K562 (cell line): ENCODE measurements at regions not wholly inside any gene's neighbourhood (a gene's known extent, or its start where the extent isn't known, plus 50 kb on each side); places are given as distances from the start of the nearest gene placed in this dataset.

ENCODE experiments used
- ARHGAP35 ChIP-seq: fragments of 450-650 bp; IDR thresholded peaks from 2 replicates; pipeline ENCODE4 v1.6.1; 2018; ENCODE audit not compliant: partially characterized antibody
- BCL6 ChIP-seq: fragments of 250-450 bp; sonication (Bioruptor Pico); IDR thresholded peaks from 2 replicates; pipeline ENCODE4 v1.4.0; 2020
- CBX3 ChIP-seq, 2 experiments: IDR thresholded peaks; 1 replicate in 1 of 2; 2 replicates in 1 of 2; pipeline ENCODE4 v1.6.1; 2012; ENCODE audit warnings: inconsistent platforms in 2 of 2, low read length in 2 of 2, borderline replicate concordance in 1 of 2, control low read depth in 1 of 2
- CCAR2 ChIP-seq: fragments of 200-400 bp; formaldehyde crosslinking; IDR thresholded peaks from 2 replicates; pipeline ENCODE4 v1.6.1; 2017; ENCODE audit warnings: mild to moderate bottlenecking, low read depth, low read length
- CTCF ChIP-seq, 3 experiments: IDR thresholded peaks in 2 of 3; conservative IDR thresholded peaks in 1 of 3; 2 replicates each; pipeline ENCODE4 v1.5.1; 2011 to 2012; ENCODE audit warnings: low read length in 3 of 3, mild to moderate bottlenecking in 3 of 3, control low read depth in 2 of 3, improper control_type of control experiment in 1 of 3, inconsistent platforms in 1 of 3, low read depth in 1 of 3, mixed read lengths in 1 of 3, moderate library complexity in 1 of 3; ENCODE audit not compliant: insufficient read depth in 2 of 3
- ELF4 ChIP-seq: fragments of 450-650 bp; formaldehyde crosslinking; IDR thresholded peaks from 2 replicates; pipeline ENCODE4 v1.4.0; 2022; ENCODE audit warnings: missing genetic modification characterization
- GATAD2A ChIP-seq: fragments of 450-650 bp; IDR thresholded peaks from 2 replicates; pipeline ENCODE4 v1.6.1; 2017
- HNRNPL ChIP-seq: fragments of 200-400 bp; formaldehyde crosslinking; IDR thresholded peaks from 2 replicates; pipeline ENCODE4 v1.6.1; 2017; ENCODE audit warnings: low read depth, mild to moderate bottlenecking, low read length
- NFIC ChIP-seq: fragments of 450-650 bp; IDR thresholded peaks from 2 replicates; pipeline ENCODE4 v1.6.1; 2017; ENCODE audit warnings: mild to moderate bottlenecking, inconsistent platforms
- REST ChIP-seq, 2 experiments: fragments of 450-650 bp; formaldehyde crosslinking in 1 of 2; IDR thresholded peaks; 2 replicates each; pipeline versions ENCODE4 v1.4.0 to v1.6.1; 2014 to 2020; ENCODE audit warnings: mild to moderate bottlenecking in 2 of 2, borderline replicate concordance in 1 of 2, low read depth in 1 of 2
- RFX5 ChIP-seq: IDR thresholded peaks from 2 replicates; pipeline ENCODE4 v1.6.1; 2011; ENCODE audit warnings: low read depth, mild to moderate bottlenecking, improper control_type of control experiment, low read length
- TEAD1 ChIP-seq, 2 experiments: fragments of 450-650 bp in 1 of 2; sonication (generic) in 1 of 2; formaldehyde crosslinking; IDR thresholded peaks; 2 replicates each; pipeline versions ENCODE4 v1.4.0 to v1.8.0; 2020 to 2022; ENCODE audit warnings: mild to moderate bottlenecking in 2 of 2, missing genetic modification reagents in 1 of 2
- TRIM28 ChIP-seq: fragments of 450-650 bp; IDR thresholded peaks from 2 replicates; pipeline ENCODE4 v1.6.1; 2017
- TF ChIP-seq, protein P1 (sequence below): fragments of 250-450 bp; sonication (Bioruptor Pico); IDR thresholded peaks from 2 replicates; pipeline ENCODE4 v1.8.0; 2021; ENCODE audit warnings: moderate library complexity, mild to moderate bottlenecking, inconsistent platforms

GRCh38 chr13:84684048-84684662 is 801.9 kb upstream of the SLITRK1 start:
- no peak for TF ChIP-seq RFX5
- TF ChIP-seq NFIC, result no peak
- no peak for TF ChIP-seq TEAD1 (CRISPR knock-in tag; IDR thresholded peaks at IDR 0.05)
- TF ChIP-seq ARHGAP35, result no peak
- TF ChIP-seq TRIM28, result no peak
- no peak for TF ChIP-seq CTCF (IDR thresholded peaks at IDR 0.05 in 2 of 3, conservative IDR thresholded peaks at IDR 0.05 in 1 of 3; ENCODE audit: insufficient read depth in 2 of 3, low read depth in 1 of 3, low read length in 3 of 3)
- no peak for TF ChIP-seq CCAR2
- TF ChIP-seq, protein P1, sequence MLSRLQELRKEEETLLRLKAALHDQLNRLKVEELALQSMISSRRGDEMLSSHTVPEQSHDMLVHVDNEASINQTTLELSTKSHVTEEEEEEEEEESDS (CRISPR knock-in tag), result no peak
- no peak for TF ChIP-seq ELF4 (CRISPR knock-in tag)
- TF ChIP-seq BCL6, result no peak
- TF ChIP-seq CBX3 (IDR thresholded peaks at IDR 0.05; ENCODE audit: borderline replicate concordance in 1 of 2, low read length in 2 of 2), result no peak
- TF ChIP-seq HNRNPL, result no peak
- no peak for TF ChIP-seq REST (IDR thresholded peaks at IDR 0.05; ENCODE audit: borderline replicate concordance)
- no peak for TF ChIP-seq REST (CRISPR knock-in tag; IDR thresholded peaks at IDR 0.05; ENCODE audit: low read depth)
- no peak for TF ChIP-seq GATAD2A
